ENCODE measurements at regions not wholly inside any gene's neighbourhood (a gene's known extent, or its start where the extent isn't known, plus 50 kb on each side); places are given as distances from the start of the nearest gene placed in this dataset.

GRCh38 chr15:99502182-99502581 is 63.6 kb upstream of the MEF2A start:
- TF ChIP-seq POLR2AphosphoS5 (IDR thresholded peaks at IDR 0.05; ENCODE audit: low read depth, low read length) = no peak
- TF ChIP-seq PAX5 (IDR thresholded peaks at IDR 0.05; ENCODE audit: insufficient read depth, low read length, severe bottlenecking) = peak; percentile 60
- no peak for TF ChIP-seq POLR2A (IDR thresholded peaks at IDR 0.05; ENCODE audit: low read depth, low read length)
- no peak for TF ChIP-seq TAF1 (IDR thresholded peaks at IDR 0.05; ENCODE audit: low read depth, low read length)
- TF ChIP-seq POU2F2 (IDR thresholded peaks at IDR 0.05; ENCODE audit: low read depth, low read length) = 0 out of 2 replicates have a peak, but pooled peaks have one; percentile 30
